Trophoblast cell (in vitro differentiated cells and primary cell): ENCODE measurements at regions not wholly inside any gene's neighbourhood (a gene's known extent, or its start where the extent isn't known, plus 50 kb on each side); places are given as distances from the start of the nearest gene placed in this dataset.

Source experiments
- DNase-seq, 2 donors: peaks; one replicate each; pipeline ENCODE4 v3.0.0-alpha.2; 2016
- H2AFZ ChIP-seq: 2 replicates; pipeline ENCODE4 v1.6.1; 2013; ENCODE audit warnings: low read length, moderate library complexity, mild to moderate bottlenecking; ENCODE audit not compliant: insufficient read depth, poor library complexity
- H2AK5ac ChIP-seq: 2 replicates; pipeline ENCODE4 v1.6.1; 2013; ENCODE audit warnings: mild to moderate bottlenecking, low read length
- H2BK120ac ChIP-seq: 2 replicates; pipeline ENCODE4 v1.6.1; 2013; ENCODE audit warnings: low read length, mild to moderate bottlenecking, moderate library complexity; ENCODE audit not compliant: insufficient read depth, poor library complexity
- H2BK12ac ChIP-seq: 2 replicates; pipeline ENCODE4 v1.6.1; 2013; ENCODE audit warnings: mild to moderate bottlenecking, low read length, moderate library complexity
- H2BK5ac ChIP-seq: 2 replicates; pipeline ENCODE4 v1.6.1; 2013; ENCODE audit warnings: low read length, low read depth, moderate library complexity, mild to moderate bottlenecking; ENCODE audit not compliant: poor library complexity
- H3K14ac ChIP-seq: 2 replicates; pipeline ENCODE4 v1.6.1; 2013; ENCODE audit warnings: mild to moderate bottlenecking, low read length
- H3K18ac ChIP-seq: 2 replicates; pipeline ENCODE4 v1.6.1; 2013; ENCODE audit warnings: mild to moderate bottlenecking, low read length
- H3K23ac ChIP-seq: 2 replicates; pipeline ENCODE4 v1.6.1; 2013; ENCODE audit warnings: low read length
- H3K27ac ChIP-seq: 2 replicates; pipeline ENCODE4 v1.5.1; 2013; ENCODE audit warnings: low read depth, mild to moderate bottlenecking, inconsistent platforms, low read length, moderate library complexity
- H3K27me3 ChIP-seq: 2 replicates; pipeline ENCODE4 v1.6.1; 2013; ENCODE audit warnings: inconsistent platforms, mild to moderate bottlenecking, low read length, moderate library complexity; ENCODE audit not compliant: insufficient read depth
- H3K36me3 ChIP-seq, 2 experiments: 1 replicate in 1 of 2; 2 replicates in 1 of 2; pipeline ENCODE4 v1.6.1; 2013; ENCODE audit warnings: low read length in 2 of 2, mild to moderate bottlenecking in 2 of 2, moderate library complexity in 1 of 2; ENCODE audit not compliant: insufficient read depth in 2 of 2, control insufficient read depth in 1 of 2
- H3K4ac ChIP-seq: 2 replicates; pipeline ENCODE4 v1.6.1; 2013; ENCODE audit warnings: low read depth, mild to moderate bottlenecking, low read length, moderate library complexity
- H3K4me1 ChIP-seq, 2 experiments: 1 replicate in 1 of 2; 2 replicates in 1 of 2; pipeline ENCODE4 v1.6.1; 2013; ENCODE audit warnings: low read length in 2 of 2, mild to moderate bottlenecking in 2 of 2, moderate library complexity in 1 of 2; ENCODE audit not compliant: insufficient read depth in 2 of 2, control insufficient read depth in 1 of 2
- H3K4me2 ChIP-seq: 2 replicates; pipeline ENCODE4 v1.6.1; 2013; ENCODE audit warnings: inconsistent platforms, mild to moderate bottlenecking, low read length, moderate library complexity
- H3K4me3 ChIP-seq: 2 replicates; pipeline ENCODE4 v1.5.1; 2013; ENCODE audit warnings: mild to moderate bottlenecking, low read depth, low read length, inconsistent platforms
- H3K79me1 ChIP-seq: one replicate; pipeline ENCODE4 v1.6.1; 2013; ENCODE audit warnings: low read length
- H3K79me2 ChIP-seq: 2 replicates; pipeline ENCODE4 v1.6.1; 2013; ENCODE audit warnings: low read length, mild to moderate bottlenecking; ENCODE audit not compliant: control insufficient read depth, insufficient read depth, poor library complexity
- H3K9ac ChIP-seq: 2 replicates; pipeline ENCODE4 v1.6.1; 2013; ENCODE audit warnings: mild to moderate bottlenecking, low read length
- H3K9me3 ChIP-seq: 2 replicates; pipeline ENCODE4 v1.6.1; 2013; ENCODE audit warnings: low read depth, mild to moderate bottlenecking, control low read depth, inconsistent platforms, low read length; ENCODE audit not compliant: insufficient read depth
- H4K12ac ChIP-seq: 2 replicates; pipeline ENCODE4 v1.6.1; 2013; ENCODE audit warnings: low read depth, mild to moderate bottlenecking, low read length, moderate library complexity
- H4K8ac ChIP-seq: 2 replicates; pipeline ENCODE4 v1.6.1; 2013; ENCODE audit warnings: low read depth, mild to moderate bottlenecking, low read length, moderate library complexity
- H4K91ac ChIP-seq: one replicate; pipeline ENCODE4 v1.6.1; 2013; ENCODE audit warnings: low read depth, mild to moderate bottlenecking, low read length, moderate library complexity
- WGBS: extraction: QIAGEN DNeasy Blood & Tissue Kit; methylation state at CpG from one replicate; pipeline ENCODE4 v1.1.7; 2013; ENCODE audit warnings: missing lambda C conversion rate; ENCODE audit not compliant: insufficient read length, insufficient coverage; ENCODE audit errors: extremely low coverage; 5-methylcytosine and 5-hydroxymethylcytosine counted together

- H3K4me3 ChIP-seq = no peak overlapping the region
- no peak overlapping the region for H3K4me2 ChIP-seq
- WGBS = no CpG with 5 or more reads among the region's 7 CpGs
- H2BK5ac ChIP-seq = no peak overlapping the region
- no peak overlapping the region for H2BK12ac ChIP-seq
- no peaks in the 10 kb centered on the region for H3K27me3 ChIP-seq
- no peak overlapping the region for H2AFZ ChIP-seq
- H3K18ac ChIP-seq = no peak overlapping the region
- no peak overlapping the region for H2BK120ac ChIP-seq
- H3K4me1 ChIP-seq = no peaks in the 10 kb centered on the region
- no peak overlapping the region for H4K91ac ChIP-seq
- no peaks in the 10 kb centered on the region for H3K36me3 ChIP-seq
- no peaks in the 10 kb centered on the region for H3K79me2 ChIP-seq
- DNase-seq = no peak
- no peak overlapping the region for H2AK5ac ChIP-seq
- no peak overlapping the region for H3K14ac ChIP-seq
- H4K12ac ChIP-seq = no peak overlapping the region
- no peaks in the 10 kb centered on the region for H3K79me1 ChIP-seq
- H3K23ac ChIP-seq = no peak overlapping the region
- H4K8ac ChIP-seq = no peak overlapping the region
- H3K9ac ChIP-seq = no peak overlapping the region
- peaks cover 3% of the 10 kb centered on the region for H3K9me3 ChIP-seq
- H3K27ac ChIP-seq = no peak overlapping the region
- H3K4ac ChIP-seq = no peak overlapping the region
Measured at GRCh38 chr22:48473202-48473601, 1354.5 kb downstream of the BRD1 start.

- Histone ChIP-seq H4K8ac (no peak overlapping the region), H4K91ac (no peak overlapping the region), H3K9me3 (no peaks in the 10 kb centered on the region), H2BK5ac (no peak overlapping the region), H3K27me3 (no peaks in the 10 kb centered on the region), H3K4me3 (no peak overlapping the region), H3K4me2 (no peak overlapping the region), H3K27ac (no peak overlapping the region), H4K12ac (no peak overlapping the region), H2BK12ac (no peak overlapping the region), H3K79me1 (no peaks in the 10 kb centered on the region), H3K23ac (no peak overlapping the region), H3K14ac (no peak overlapping the region), H3K4me1 (peaks cover 0 to 2% of the 10 kb centered on the region in 2 experiments), H2BK120ac (no peak overlapping the region), H3K9ac (no peak overlapping the region), H3K79me2 (no peaks in the 10 kb centered on the region), H3K36me3 (no peaks in the 10 kb centered on the region), H3K4ac (no peak overlapping the region), H2AK5ac (no peak overlapping the region), H2AFZ (no peak overlapping the region), H3K18ac (no peak overlapping the region)
- DNase-seq = no peak
- no CpG with 5 or more reads among the region's 9 CpGs for WGBS
Measured at GRCh38 chr22:48464246-48464645, 1363.4 kb downstream of the BRD1 start.

- Histone ChIP-seq H3K79me1 (no peaks in the 10 kb centered on the region), H3K4ac (no peak overlapping the region), H3K36me3 (no peaks in the 10 kb centered on the region), H2AFZ (no peak overlapping the region), H3K18ac (no peak overlapping the region), H3K14ac (no peak overlapping the region), H3K79me2 (no peaks in the 10 kb centered on the region), H4K91ac (no peak overlapping the region), H3K9ac (no peak overlapping the region), H2BK5ac (no peak overlapping the region), H2BK12ac (no peak overlapping the region), H4K12ac (no peak overlapping the region), H3K23ac (no peak overlapping the region), H4K8ac (no peak overlapping the region), H3K27me3 (no peaks in the 10 kb centered on the region), H3K4me3 (no peak overlapping the region), H2BK120ac (no peak overlapping the region), H3K4me1 (peaks cover 0 to 2% of the 10 kb centered on the region in 2 experiments), H3K4me2 (no peak overlapping the region), H3K27ac (no peak overlapping the region), H2AK5ac (no peak overlapping the region), H3K9me3 (peaks cover 1% of the 10 kb centered on the region)
- DNase-seq = no peak
- no CpG with 5 or more reads among the region's 21 CpGs for WGBS
Measured at GRCh38 chr22:48459859-48460823, 1367.5 kb downstream of the BRD1 start.

GRCh38 chr22:48459259-48459658 lies 1368.4 kb downstream of the BRD1 start:
- DNase-seq = no peak
- no peaks in the 10 kb centered on the region for H3K36me3 ChIP-seq
- no peak overlapping the region for H2AFZ ChIP-seq
- no peak overlapping the region for H3K4me2 ChIP-seq
- H3K14ac ChIP-seq = no peak overlapping the region
- no peak overlapping the region for H2BK5ac ChIP-seq
- no peaks in the 10 kb centered on the region for H3K27me3 ChIP-seq
- no peak overlapping the region for H4K8ac ChIP-seq
- no peak overlapping the region for H3K4ac ChIP-seq
- no peak overlapping the region for H3K18ac ChIP-seq
- H3K9ac ChIP-seq = no peak overlapping the region
- H3K27ac ChIP-seq = no peak overlapping the region
- H3K9me3 ChIP-seq = peaks cover 1% of the 10 kb centered on the region
- H3K79me1 ChIP-seq = no peaks in the 10 kb centered on the region
- WGBS = no CpG with 5 or more reads among the region's 6 CpGs
- H2BK120ac ChIP-seq = no peak overlapping the region
- H4K12ac ChIP-seq = no peak overlapping the region
- H2BK12ac ChIP-seq = no peak overlapping the region
- H4K91ac ChIP-seq = no peak overlapping the region
- H3K23ac ChIP-seq = no peak overlapping the region
- H2AK5ac ChIP-seq = no peak overlapping the region
- no peak overlapping the region for H3K4me3 ChIP-seq
- H3K4me1 ChIP-seq = peaks cover 0 to 1% of the 10 kb centered on the region in 2 experiments
- no peaks in the 10 kb centered on the region for H3K79me2 ChIP-seq
